Upper lobe of right lung (tissue), 1 donor: ENCODE measurements at regions not wholly inside any gene's neighbourhood (a gene's known extent, or its start where the extent isn't known, plus 50 kb on each side); places are given as distances from the start of the nearest gene placed in this dataset.
"Not testable (repeated sequence)": the region's sequence is repeated elsewhere in the genome, so short reads cannot be mapped to it uniquely, and the experiment has no call there.

ENCODE experiments used
- ATAC-seq: fragments of 200-7000 bp; cut with Tn5 transposase; one replicate; pipeline ENCODE4 v1.9.1; 2020; ENCODE audit warnings: mild to moderate bottlenecking, moderate library complexity
- DNase-seq: peaks from one replicate; pipeline ENCODE4 v3.0.0-alpha.2; 2020
- H3K27ac ChIP-seq: fragments of 200-600 bp; one replicate; pipeline ENCODE4 v1.8.0; 2022
- H3K27me3 ChIP-seq: fragments of 200-600 bp; one replicate; pipeline ENCODE4 v1.8.0; 2022; ENCODE audit warnings: mild to moderate bottlenecking
- H3K36me3 ChIP-seq: fragments of 200-600 bp; one replicate; pipeline ENCODE4 v1.8.0; 2022
- H3K4me1 ChIP-seq: fragments of 200-600 bp; one replicate; pipeline ENCODE4 v1.8.0; 2022
- H3K4me3 ChIP-seq: fragments of 200-600 bp; one replicate; pipeline ENCODE4 v1.8.0; 2022; ENCODE audit warnings: mild to moderate bottlenecking
- H3K9me3 ChIP-seq: fragments of 200-600 bp; one replicate; pipeline ENCODE4 v1.8.0; 2022
- CTCF ChIP-seq: fragments of 200-600 bp; IDR thresholded peaks from one replicate; pipeline ENCODE4 v1.8.0; 2022; ENCODE audit warnings: antibody characterized with exemption
- intact Hi-C: fragments of 100-400 bp; cut with DNase I; formaldehyde crosslinking; loops from one replicate; pipeline ENCODE4 v1.11.0; 2022
- donor health status: DM: no; HTN: yes; CAD: no; lungs with severe emphysema.

GRCh38 chr3:144023543-144023942 is 51.9 kb downstream of the DIPK2A start:
- ATAC-seq, H3K4me1 ChIP-seq, H3K4me3 ChIP-seq, H3K27me3 ChIP-seq, intact Hi-C loops, H3K9me3 ChIP-seq, H3K27ac ChIP-seq, DNase-seq, H3K36me3 ChIP-seq: not testable (repeated sequence)

- H3K9me3 ChIP-seq, result no peaks in the 10 kb centered on the region
- H3K4me3 ChIP-seq, result no peak overlapping the region
- no peak for DNase-seq
- no peak overlapping the region for H3K27ac ChIP-seq
- H3K4me1 ChIP-seq, result no peaks in the 10 kb centered on the region
- ATAC-seq, result peak; percentile 72
- no peaks in the 10 kb centered on the region for H3K36me3 ChIP-seq
- no peak for TF ChIP-seq CTCF
- intact Hi-C loops, result no loop called here
- H3K27me3 ChIP-seq, result no peaks in the 10 kb centered on the region
Measured at GRCh38 chr3:144028798-144029411, 57.3 kb downstream of the DIPK2A start.

DNA sequence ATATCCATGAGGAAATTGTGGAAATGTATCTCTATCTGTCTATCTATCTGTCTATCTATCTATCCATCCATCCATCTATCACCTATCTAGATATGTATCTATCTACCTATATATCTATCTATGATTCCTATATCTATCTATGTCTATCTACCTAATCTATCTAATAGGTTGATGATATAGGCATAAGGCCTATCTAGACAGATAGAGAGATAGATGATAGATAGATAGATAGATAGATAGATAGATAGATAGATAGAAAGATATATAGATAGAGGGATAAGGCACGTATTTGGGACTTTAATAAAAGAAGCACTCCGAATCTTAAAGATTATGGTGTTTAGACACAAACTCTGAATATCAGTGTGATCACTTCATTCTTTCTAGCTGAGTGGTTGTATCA is 58.1 kb downstream of the DIPK2A start:
- no peaks in the 10 kb centered on the region for H3K9me3 ChIP-seq
- no peak for TF ChIP-seq CTCF
- no peak overlapping the region for H3K27ac ChIP-seq
- no peak for ATAC-seq
- no peaks in the 10 kb centered on the region for H3K27me3 ChIP-seq
- no peaks in the 10 kb centered on the region for H3K4me1 ChIP-seq
- H3K4me3 ChIP-seq, result no peak overlapping the region
- no peaks in the 10 kb centered on the region for H3K36me3 ChIP-seq
- DNase-seq, result no peak
- intact Hi-C loops, result no loop called here

- Histone ChIP-seq H3K4me3 (no peak overlapping the region), H3K9me3 (no peaks in the 10 kb centered on the region), H3K4me1 (no peaks in the 10 kb centered on the region), H3K27ac (no peak overlapping the region), H3K27me3 (no peaks in the 10 kb centered on the region), H3K36me3 (no peaks in the 10 kb centered on the region)
- TF ChIP-seq CTCF, result no peak
- DNase-seq (no peak), ATAC-seq (peak; percentile 54)
- intact Hi-C loops, result no loop called here
Measured at GRCh38 chr3:144031938-144032337, 60.3 kb downstream of the DIPK2A start.

DNA sequence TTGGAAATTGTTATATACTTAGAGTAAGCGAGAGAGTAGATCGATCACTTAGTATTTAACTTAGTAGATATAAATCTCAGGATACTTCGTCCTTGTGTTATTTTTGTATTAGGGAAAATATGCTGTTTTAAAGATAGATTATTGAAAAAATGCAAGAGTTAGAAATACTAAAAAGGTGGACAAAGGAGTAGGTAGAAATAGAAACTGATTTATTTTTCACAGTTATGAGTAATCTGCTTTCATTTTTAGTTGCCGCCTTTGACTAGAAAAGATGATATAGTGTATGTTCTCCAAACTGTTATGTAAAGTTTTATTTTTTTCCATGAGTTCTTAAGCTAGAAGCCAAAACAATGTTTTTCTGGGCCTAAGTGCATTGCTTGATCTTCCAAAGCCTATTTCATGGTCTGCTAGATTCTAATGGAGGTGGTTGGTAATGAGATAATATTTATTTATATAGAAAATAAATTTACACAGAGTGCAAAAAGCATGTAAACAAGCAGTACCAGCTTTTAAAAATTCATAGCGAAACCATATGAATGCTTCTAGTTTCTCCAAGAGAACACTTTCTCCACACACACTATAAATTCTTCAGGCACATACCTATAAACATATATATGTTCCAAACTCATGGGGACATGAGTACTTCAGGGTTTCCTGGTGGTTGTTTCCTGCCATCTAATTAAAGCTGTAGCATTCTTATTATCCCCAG is 61.1 kb downstream of the DIPK2A start:
- no peak for DNase-seq
- Histone ChIP-seq H3K4me3 (no peak overlapping the region), H3K27ac (no peak overlapping the region), H3K27me3 (no peaks in the 10 kb centered on the region), H3K36me3 (no peaks in the 10 kb centered on the region), H3K9me3 (no peaks in the 10 kb centered on the region), H3K4me1 (no peaks in the 10 kb centered on the region)
- intact Hi-C loops, result no loop called here
- no peak for TF ChIP-seq CTCF
- no peak for ATAC-seq

- H3K4me3 ChIP-seq, result no peak overlapping the region
- no peak for ATAC-seq
Measured at GRCh38 chr3:144033240-144033589, 61.6 kb downstream of the DIPK2A start.

More at GRCh38 chr3:144033240-144033589, 61.6 kb downstream of the DIPK2A start:
- no peak for TF ChIP-seq CTCF
- no peak for DNase-seq
- intact Hi-C loops, result no loop called here
- H3K27ac ChIP-seq, result no peak overlapping the region
- H3K36me3 ChIP-seq, result no peaks in the 10 kb centered on the region
- no peaks in the 10 kb centered on the region for H3K27me3 ChIP-seq
- H3K4me1 ChIP-seq, result no peaks in the 10 kb centered on the region
- H3K9me3 ChIP-seq, result no peaks in the 10 kb centered on the region
